K562 (cell line): ENCODE measurements at regions not wholly inside any gene's neighbourhood (a gene's known extent, or its start where the extent isn't known, plus 50 kb on each side); places are given as distances from the start of the nearest gene placed in this dataset.

Experiments used
- POLR2A ChIP-seq: fragments of 450-650 bp; conservative IDR thresholded peaks from 2 replicates; pipeline ENCODE4 v1.6.1; 2016
- RCOR1 ChIP-seq, 2 experiments: IDR thresholded peaks; 2 replicates each; pipeline ENCODE4 v1.6.1; 2012; ENCODE audit warnings: low read depth in 2 of 2, low read length in 2 of 2, borderline replicate concordance in 1 of 2, improper control_type of control experiment in 1 of 2
- ZNF146 ChIP-seq: IDR thresholded peaks from one replicate; pipeline ENCODE4 v1.6.1; 2018; ENCODE audit warnings: missing compliant biosample characterization; ENCODE audit not compliant: unreplicated experiment

DNA sequence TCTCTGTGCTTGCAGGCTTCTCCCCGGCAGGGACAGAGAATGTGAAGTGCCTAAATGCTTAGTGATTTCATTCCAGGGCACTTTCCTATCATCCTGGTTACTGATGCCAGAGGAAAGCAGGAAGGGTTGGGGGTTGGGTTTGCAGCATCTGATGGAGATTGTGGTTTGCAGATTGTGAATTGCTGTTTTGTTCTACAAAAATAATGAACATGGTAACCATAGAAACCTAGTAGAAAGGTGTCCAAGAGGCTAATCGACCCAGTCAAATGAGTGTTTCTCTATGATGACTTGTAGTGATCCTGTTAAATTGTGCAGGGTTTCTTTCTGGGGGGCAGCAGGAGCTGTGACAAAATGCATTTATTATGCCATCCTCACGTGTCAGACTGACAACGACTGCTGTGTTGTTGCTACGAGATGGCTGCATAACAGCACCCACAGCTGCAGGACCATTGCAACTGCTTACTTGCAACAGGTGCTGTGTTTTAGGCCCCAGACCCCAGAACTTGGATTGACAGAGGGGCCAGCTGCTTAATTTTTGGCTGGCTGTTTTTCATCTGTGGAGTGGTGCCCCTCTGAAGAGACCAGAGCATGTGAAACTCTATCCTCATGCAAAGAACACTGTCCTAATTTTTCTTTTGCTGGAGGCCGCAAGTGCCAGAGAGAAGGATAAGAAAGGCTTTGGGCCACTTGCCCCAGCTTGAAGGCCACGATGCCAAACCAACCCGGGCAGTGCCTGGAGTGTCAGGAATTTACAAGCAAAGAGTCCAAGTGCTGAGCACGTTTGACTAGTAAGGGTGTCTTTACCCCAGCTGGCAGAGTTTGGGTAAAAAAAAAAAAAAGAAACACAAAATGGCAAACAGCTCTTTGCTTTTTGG is 397.8 kb downstream of the GADD45G start:
- TF ChIP-seq ZNF146 (CRISPR knock-in tag) (no peak), RCOR1 (IDR thresholded peaks at IDR 0.05; ENCODE audit: borderline replicate concordance in 1 of 2, low read depth in 2 of 2, low read length in 2 of 2) (no peak), POLR2A (no peak)
